ENCODE measurements at regions not wholly inside any gene's neighbourhood (a gene's known extent, or its start where the extent isn't known, plus 50 kb on each side); places are given as distances from the start of the nearest gene placed in this dataset.

DNA sequence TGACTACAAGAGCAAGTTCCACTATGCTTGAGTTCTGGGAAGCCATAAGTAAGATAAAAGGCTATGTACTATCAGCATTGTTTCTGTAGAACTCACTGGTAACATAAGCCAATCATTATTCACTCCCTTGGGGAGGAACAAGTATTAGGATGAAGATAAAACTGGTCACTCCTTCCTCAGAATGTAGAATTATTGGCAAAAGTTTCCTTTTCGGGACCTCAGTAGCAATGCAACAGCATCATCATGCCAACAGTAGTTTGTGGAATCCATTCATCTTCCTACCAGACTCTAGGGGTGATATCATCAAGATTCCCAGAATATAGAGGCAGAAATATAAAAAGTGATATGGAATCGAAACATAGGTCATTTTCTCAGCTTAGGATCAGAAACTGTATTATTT lies 209.5 kb downstream of the PLOD2 start:
- ChIA-PET POLR2A (no interaction called here), CTCF (no interaction called here)
- H3K4me3 ChIP-seq (ENCODE audit: low read depth, low read length), result no peak overlapping the region
- no peak for TF ChIP-seq CTCF (IDR thresholded peaks at IDR 0.05; ENCODE audit: insufficient read depth, low read length, missing control alignments)
- no peak for DNase-seq (ENCODE audit: low read depth, low spot score)

DNA sequence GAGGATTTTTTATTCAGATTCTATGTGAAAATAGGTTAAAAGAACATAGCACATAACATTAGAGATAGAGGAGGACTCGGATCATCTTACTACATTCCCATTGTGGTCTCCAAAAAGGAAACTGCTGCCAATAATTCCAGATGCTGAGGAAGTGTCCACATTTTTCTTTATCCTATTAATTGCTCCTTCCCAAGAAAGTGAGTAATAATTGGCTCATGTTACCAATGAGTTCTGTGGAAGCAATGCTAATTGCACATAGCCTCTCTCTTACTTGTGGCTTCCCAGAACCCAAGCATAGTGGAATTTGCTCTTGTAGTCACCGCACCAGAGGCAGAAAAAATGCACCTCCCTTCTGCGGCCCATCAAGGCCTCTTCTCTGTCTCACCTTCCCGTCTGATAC lies 208.4 kb downstream of the PLOD2 start:
- ChIA-PET POLR2A (no interaction called here), CTCF (no interaction called here)
- no peak overlapping the region for H3K4me3 ChIP-seq (ENCODE audit: low read depth, low read length)
- no peak for TF ChIP-seq CTCF (IDR thresholded peaks at IDR 0.05; ENCODE audit: insufficient read depth, low read length, missing control alignments)
- peak; percentile 86 for DNase-seq (ENCODE audit: low read depth, low spot score)

- DNase-seq (ENCODE audit: low read depth, low spot score), result no peak
- H3K4me3 ChIP-seq (ENCODE audit: low read depth, low read length), result no peak overlapping the region
- no peak for TF ChIP-seq CTCF (IDR thresholded peaks at IDR 0.05; ENCODE audit: insufficient read depth, low read length, missing control alignments)
- ChIA-PET POLR2A (no interaction called here), CTCF (no interaction called here)
These were observed 207.7 kb downstream of the PLOD2 start for GRCh38 chr3:145953316-145953715.

DNA sequence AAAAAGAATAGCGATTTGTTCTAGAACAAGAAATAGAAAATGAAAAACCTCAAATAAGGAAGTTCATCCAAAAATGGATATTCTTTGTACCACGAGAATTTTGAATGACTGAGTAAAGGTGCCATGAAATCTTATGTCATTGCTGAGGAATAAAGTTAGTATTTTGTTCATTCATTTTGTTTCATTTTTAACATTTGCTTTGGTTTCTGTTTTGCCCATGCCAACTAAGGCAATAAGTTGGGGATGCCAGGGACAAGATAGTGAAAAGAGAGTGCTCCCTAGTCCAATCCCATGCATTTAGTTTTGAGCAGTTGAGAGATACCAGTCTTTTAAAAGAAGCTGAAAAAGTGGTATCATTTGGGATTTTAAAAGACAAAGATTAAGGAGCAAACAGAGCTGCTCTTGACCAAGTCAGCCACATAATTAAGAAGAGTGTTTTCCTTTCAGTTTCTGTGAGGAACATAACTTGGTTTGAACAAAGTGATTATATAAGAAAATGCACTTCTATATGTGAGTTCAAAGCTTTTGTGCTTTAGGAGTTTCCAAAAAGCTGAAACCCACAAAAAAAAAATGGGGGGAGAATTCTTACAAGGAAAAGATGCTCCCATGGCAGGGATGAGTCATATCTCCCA lies 201.4 kb downstream of the PLOD2 start:
- DNase-seq (ENCODE audit: low read depth, low spot score), result no peak
- ChIA-PET POLR2A (interaction anchor here (0.7 kb wide), 1 partner anchor 106 kb away, joined by 3 read pairs; no protein-coding TSS in a partner anchor), CTCF (no interaction called here)
- H3K4me3 ChIP-seq (ENCODE audit: low read depth, low read length), result no peak overlapping the region
- no peak for TF ChIP-seq CTCF (IDR thresholded peaks at IDR 0.05; ENCODE audit: insufficient read depth, low read length, missing control alignments)

- no peak for TF ChIP-seq CTCF (IDR thresholded peaks at IDR 0.05; ENCODE audit: insufficient read depth, low read length, missing control alignments)
- ChIA-PET CTCF (no interaction called here), POLR2A (no interaction called here)
- DNase-seq (ENCODE audit: low read depth, low spot score), result no peak
- H3K4me3 ChIP-seq (ENCODE audit: low read depth, low read length), result no peak overlapping the region
These were observed 197.9 kb downstream of the PLOD2 start for GRCh38 chr3:145963111-145963510.

DNA sequence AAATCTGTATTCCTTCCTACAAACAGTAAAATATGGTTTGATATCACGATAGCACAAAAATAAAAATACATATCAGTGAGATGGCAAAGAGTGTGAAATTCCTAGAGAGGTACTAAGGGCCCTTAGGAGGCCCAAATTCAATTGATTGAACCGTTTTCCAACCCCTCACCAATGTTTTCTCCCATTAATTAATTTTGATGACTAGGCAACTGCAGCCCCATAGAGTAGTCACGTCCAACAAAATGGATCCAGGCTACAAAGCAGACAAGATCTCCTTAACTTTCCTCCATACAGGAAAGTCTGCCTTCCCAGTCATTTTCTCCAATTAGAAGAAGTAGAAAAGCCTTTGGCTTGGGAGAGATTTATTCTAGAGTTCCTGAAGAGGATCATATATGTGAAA lies 193.9 kb downstream of the PLOD2 start:
- ChIA-PET POLR2A (no interaction called here), CTCF (no interaction called here)
- TF ChIP-seq CTCF (IDR thresholded peaks at IDR 0.05; ENCODE audit: insufficient read depth, low read length, missing control alignments), result no peak
- DNase-seq (ENCODE audit: low read depth, low spot score), result no peak
- no peak overlapping the region for H3K4me3 ChIP-seq (ENCODE audit: low read depth, low read length)

Measured in AG04449 (cell line).